ENCODE measurements at regions not wholly inside any gene's neighbourhood (a gene's known extent, or its start where the extent isn't known, plus 50 kb on each side); places are given as distances from the start of the nearest gene placed in this dataset.

- TF ChIP-seq, protein P1, sequence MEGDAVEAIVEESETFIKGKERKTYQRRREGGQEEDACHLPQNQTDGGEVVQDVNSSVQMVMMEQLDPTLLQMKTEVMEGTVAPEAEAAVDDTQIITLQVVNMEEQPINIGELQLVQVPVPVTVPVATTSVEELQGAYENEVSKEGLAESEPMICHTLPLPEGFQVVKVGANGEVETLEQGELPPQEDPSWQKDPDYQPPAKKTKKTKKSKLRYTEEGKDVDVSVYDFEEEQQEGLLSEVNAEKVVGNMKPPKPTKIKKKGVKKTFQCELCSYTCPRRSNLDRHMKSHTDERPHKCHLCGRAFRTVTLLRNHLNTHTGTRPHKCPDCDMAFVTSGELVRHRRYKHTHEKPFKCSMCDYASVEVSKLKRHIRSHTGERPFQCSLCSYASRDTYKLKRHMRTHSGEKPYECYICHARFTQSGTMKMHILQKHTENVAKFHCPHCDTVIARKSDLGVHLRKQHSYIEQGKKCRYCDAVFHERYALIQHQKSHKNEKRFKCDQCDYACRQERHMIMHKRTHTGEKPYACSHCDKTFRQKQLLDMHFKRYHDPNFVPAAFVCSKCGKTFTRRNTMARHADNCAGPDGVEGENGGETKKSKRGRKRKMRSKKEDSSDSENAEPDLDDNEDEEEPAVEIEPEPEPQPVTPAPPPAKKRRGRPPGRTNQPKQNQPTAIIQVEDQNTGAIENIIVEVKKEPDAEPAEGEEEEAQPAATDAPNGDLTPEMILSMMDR (IDR thresholded peaks at IDR 0.05; ENCODE audit: extremely low read depth, missing control alignments) = no peak
- DNase-seq (ENCODE audit: low spot score) = no peak
These were observed 215.0 kb downstream of the KIF26A start for GRCh38 chr14:104353221-104353920.

DNA sequence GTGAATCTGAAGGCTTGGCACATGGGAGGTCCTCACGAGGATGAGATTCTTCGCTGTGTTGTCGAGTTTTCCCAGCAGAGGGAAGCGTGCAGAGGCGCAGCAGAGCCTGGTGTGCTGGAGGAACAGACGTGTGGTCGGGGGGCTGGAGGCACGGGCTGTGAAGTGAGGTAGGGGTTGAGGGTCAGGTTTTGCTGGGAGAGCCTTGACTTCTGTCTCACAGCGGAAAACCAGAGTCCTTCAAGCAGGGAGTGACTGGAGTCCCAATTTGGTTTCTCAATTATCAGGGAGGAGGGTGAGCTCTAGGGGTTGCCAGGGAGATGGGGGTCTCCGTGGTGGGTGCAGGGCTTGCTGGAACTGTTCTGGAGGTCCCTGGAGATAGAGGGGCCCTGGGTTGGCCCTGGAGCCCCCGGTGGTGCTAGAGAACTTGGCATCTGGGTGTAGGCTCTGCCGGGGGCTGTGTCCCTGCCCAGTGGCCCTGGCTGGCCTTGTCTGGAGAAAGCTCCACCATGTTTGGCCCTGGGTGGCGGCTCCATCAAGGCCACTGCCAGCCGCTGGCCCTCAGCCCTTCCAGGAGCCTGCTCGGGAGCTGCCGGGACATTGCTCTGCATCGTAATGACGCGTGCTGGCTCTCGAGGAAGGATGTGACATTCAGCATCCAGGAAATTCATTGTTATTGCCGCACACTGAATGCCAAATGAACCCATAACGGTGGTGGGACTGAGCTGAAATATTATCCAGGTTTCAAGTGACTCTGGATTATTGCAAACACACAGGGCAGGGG, 215.7 kb downstream of the KIF26A start:
- TF ChIP-seq, protein P1 (IDR thresholded peaks at IDR 0.05; ENCODE audit: extremely low read depth, missing control alignments) = no peak
- DNase-seq (ENCODE audit: low spot score) = no peak

DNA sequence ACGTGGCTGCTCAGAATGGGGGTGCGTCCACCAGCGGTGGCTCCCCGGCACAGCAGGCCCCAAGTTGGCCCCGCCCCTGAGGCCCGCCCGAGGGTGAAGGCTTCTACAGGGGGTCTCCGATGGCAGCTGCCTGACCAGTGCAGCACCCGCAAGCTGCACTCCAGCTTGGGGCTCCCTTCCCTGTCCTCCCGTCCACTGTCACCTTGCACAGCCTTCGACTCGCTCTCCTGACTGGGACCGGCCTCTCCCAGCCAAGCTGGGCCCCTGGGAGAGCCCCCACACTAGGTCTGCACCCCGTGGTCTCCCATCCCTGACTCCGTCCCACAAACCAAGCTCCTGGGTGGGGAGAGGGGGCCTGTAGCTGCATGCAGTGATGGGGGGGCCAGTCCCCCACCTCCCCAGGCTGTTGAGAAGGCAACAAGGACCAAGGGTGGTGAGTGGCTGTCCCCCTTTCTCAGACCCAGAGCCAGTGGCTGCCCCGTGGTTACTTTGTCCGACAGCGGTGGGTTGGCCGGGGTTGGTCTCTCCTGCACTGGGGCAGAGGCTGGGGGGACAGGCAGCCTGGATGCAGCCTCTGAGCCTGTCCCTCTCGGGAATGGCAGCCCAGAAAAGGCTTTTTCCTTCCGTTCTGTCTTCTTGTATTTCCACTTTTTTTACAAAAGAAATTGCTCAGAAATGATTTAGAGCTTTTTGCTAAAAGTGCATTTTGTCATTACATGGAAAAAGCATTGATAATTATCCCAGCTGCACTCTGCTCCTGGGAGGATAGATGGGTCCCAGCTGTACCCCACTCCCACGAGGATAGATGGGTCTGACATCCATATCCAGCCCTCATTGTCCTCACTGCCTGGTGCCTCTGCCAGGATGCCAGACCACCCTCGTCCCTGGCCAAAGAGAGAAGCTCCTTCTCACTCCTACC, 217.0 kb downstream of the KIF26A start:
- TF ChIP-seq, protein P1 (IDR thresholded peaks at IDR 0.05; ENCODE audit: extremely low read depth, missing control alignments) = no peak
- DNase-seq (ENCODE audit: low spot score) = no peak

DNA sequence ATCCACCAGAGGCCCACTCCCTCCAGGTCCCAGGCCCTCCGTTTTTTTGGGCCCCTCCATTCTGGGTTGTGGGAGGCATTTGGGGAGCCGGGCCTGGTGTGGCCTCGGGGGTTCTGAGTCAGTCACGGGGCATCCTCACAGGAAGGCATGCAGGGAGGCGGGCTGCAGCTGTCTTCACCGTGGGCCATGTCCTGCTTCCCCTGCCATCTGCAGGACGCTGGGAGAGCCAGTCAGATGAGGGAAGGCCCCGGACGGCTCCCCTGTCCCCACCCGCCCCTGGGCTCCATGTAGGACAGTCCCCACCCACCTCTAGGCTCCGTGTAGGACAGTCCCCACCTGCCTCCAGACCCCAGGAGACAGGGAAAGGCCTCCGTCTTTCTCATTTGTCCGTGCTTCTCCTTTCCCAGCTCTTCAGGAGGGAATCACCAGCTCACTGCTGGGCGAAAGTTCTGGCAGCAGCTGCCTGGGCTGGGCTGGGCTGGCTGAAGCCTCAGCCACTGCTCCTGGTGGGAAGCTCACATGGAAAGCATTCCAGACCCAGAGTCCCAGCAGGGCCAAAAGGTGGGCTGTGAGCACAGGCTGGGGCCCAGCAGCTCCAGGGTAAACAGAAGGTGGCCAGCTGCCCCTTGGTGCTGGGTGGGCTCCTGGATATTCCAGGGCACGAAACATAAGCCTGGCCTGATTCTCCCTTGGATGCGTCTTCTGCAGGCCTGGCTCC, 217.8 kb downstream of the KIF26A start:
- DNase-seq (ENCODE audit: low spot score) = no peak
- TF ChIP-seq, protein P1 (IDR thresholded peaks at IDR 0.05; ENCODE audit: extremely low read depth, missing control alignments) = no peak

DNA sequence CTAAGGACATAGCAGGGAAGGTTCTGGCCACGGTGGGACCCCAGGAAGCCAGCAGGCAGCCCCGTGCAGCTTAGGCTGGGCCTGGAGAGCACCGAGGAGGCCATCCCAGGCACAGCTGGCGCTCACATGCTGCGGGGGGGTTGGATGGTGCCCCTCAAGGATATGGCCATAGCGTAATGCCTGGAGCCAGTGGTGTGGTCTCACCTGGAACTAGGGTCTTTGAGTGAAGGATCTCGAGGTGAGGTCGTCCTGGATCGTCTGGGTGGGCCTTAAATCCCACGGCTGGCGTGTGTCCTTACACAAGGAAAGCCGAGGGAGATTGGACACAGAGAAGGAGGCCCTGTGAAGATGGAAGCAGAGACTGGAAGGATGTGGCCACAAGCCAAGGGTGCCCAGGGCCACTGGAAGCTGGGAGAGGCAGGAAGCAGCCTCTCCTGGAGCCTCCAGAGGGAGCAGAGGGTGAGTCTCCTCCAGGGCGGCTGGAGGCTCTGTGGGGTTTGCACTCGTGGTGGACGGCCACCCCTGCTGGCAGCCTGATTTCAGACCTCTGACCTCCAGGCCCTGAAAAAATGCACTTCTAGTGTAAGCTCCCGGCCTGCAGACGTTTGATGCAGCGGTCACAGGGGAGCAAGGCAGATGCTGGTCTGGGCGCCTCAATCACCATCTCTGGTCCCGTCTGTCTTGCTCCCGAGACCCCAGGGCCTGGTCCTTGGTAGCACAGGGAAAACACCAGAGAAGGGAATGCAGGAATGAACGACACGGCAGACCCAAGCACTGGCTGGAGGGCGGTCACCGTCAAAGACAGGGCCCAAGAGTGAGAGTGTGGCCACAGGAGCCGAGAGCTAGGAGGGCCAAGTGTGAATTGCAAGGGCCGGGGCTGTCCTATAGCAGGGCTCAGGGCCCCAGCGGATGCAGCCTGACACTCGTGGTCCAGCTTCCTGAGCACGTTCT, 218.6 kb downstream of the KIF26A start:
- TF ChIP-seq, protein P1 (IDR thresholded peaks at IDR 0.05; ENCODE audit: extremely low read depth, missing control alignments) = no peak
- DNase-seq (ENCODE audit: low spot score) = no peak

Measured in GM20000 (cell line).